BE2C (cell line): ENCODE measurements at regions not wholly inside any gene's neighbourhood (a gene's known extent, or its start where the extent isn't known, plus 50 kb on each side); places are given as distances from the start of the nearest gene placed in this dataset.

Experiments
- DNase-seq: peaks from one replicate; pipeline ENCODE4 v3.0.0-alpha.2; 2020
- H3K27me3 ChIP-seq: fragments of 250-450 bp; sonication (Bioruptor Pico); 2 replicates; pipeline ENCODE4 v1.5.1; 2020; ENCODE audit warnings: mild to moderate bottlenecking
- H3K36me3 ChIP-seq: fragments of 250-450 bp; sonication (Bioruptor Pico); 2 replicates; pipeline ENCODE4 v1.5.1; 2020; ENCODE audit warnings: mild to moderate bottlenecking
- H3K4me1 ChIP-seq: fragments of 250-450 bp; sonication (Bioruptor Pico); 2 replicates; pipeline ENCODE4 v1.5.1; 2020
- H3K4me3 ChIP-seq: 2 replicates; pipeline ENCODE4 v1.5.1; 2011; ENCODE audit warnings: low read depth, low read length
- H3K9me3 ChIP-seq: fragments of 250-450 bp; sonication (Bioruptor Pico); 2 replicates; pipeline ENCODE4 v1.5.1; 2020
- TF ChIP-seq, protein P1 (sequence below): IDR thresholded peaks from 2 replicates; pipeline ENCODE4 v1.5.1; 2012; ENCODE audit warnings: mild to moderate bottlenecking, low read depth, low read length

DNA sequence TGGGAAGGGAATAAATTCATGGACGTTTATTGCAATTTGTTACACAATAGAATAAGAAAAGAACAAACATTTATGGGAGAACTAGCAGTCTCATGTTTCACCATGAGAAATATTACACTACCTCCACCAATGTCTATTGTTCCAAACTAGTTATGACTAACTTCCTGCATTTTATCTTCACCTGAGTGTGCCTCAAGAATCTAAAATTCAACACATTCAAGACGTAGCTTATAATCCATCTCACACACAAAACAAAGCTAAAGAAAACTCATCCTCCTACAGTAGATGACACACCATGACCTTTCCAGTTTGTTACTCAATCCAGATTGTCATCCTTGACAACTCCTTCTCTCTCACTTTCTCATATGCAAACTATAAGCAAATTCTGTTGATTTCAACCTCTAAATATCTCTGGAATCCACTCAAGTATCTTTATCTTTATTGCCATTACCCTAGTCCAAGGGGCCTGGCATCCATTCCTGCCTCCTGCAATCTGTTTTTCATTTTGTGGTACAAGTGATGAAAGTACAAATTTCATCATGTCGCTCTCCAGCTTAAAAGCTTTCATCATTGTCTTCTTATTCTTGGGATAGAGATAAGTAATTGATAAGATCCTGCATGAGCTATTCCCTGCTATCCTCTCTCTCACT lies 229.9 kb downstream of the NR2F2 start:
- Histone ChIP-seq H3K27me3 (no peaks in the 10 kb centered on the region; the same call in 1 of the 2 replicates), H3K4me1 (0 out of 2 replicates have a peak, but pooled peaks cover 7% of the 10 kb centered on the region), H3K36me3 (no peaks in the 10 kb centered on the region), H3K9me3 (no peaks in the 10 kb centered on the region; the same call in 1 of the 2 replicates), H3K4me3 (no peak overlapping the region)
- no peak for DNase-seq
- TF ChIP-seq, protein P1, sequence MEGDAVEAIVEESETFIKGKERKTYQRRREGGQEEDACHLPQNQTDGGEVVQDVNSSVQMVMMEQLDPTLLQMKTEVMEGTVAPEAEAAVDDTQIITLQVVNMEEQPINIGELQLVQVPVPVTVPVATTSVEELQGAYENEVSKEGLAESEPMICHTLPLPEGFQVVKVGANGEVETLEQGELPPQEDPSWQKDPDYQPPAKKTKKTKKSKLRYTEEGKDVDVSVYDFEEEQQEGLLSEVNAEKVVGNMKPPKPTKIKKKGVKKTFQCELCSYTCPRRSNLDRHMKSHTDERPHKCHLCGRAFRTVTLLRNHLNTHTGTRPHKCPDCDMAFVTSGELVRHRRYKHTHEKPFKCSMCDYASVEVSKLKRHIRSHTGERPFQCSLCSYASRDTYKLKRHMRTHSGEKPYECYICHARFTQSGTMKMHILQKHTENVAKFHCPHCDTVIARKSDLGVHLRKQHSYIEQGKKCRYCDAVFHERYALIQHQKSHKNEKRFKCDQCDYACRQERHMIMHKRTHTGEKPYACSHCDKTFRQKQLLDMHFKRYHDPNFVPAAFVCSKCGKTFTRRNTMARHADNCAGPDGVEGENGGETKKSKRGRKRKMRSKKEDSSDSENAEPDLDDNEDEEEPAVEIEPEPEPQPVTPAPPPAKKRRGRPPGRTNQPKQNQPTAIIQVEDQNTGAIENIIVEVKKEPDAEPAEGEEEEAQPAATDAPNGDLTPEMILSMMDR = no peak

DNA sequence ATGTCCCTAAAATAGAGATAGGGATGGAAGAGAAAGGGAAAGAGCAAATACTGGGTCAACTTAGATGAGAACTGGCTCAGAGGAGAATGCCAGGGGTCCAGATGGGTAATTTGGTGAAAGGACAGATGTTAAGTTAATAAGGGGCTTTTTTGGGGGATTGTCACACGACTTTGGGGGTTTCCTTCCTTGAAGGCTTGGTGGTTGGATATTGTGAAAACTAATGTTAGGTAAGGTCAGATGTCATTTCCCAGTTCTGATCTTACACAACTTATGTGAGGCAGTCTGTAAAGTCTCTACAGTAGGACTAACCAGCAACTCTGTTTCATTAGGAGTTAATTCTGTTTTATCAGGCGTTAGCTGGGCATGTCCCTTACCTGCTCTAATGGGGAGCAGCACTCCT lies 231.1 kb downstream of the NR2F2 start:
- H3K9me3 ChIP-seq = no peaks in the 10 kb centered on the region; the same call in 1 of the 2 replicates
- no peaks in the 10 kb centered on the region; the same call in 1 of the 2 replicates for H3K27me3 ChIP-seq
- no peak overlapping the region for H3K4me3 ChIP-seq
- 0 out of 2 replicates have a peak, but pooled peaks cover 7% of the 10 kb centered on the region for H3K4me1 ChIP-seq
- DNase-seq = no peak
- TF ChIP-seq, protein P1 = no peak
- no peaks in the 10 kb centered on the region for H3K36me3 ChIP-seq

DNA sequence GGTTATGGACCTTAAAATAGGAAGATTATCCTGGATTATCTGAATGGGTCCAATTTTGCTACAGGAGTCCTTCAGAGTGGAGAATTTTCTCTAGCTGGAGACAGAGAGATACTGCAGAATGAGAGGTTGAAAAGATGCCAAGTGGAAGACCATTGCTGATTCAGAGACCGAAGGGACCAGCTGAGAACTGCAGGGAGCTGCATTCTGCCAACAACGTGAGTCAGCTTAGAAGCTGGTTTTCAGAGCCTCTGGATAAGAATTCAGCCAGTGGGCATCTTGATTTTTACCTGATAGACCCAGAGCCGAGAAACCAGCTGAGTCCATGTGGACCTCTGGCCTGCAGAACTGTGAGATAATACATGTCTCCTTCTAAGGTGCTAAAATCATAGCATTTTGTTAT lies 234.0 kb downstream of the NR2F2 start:
- no peaks in the 10 kb centered on the region for H3K36me3 ChIP-seq
- no peaks in the 10 kb centered on the region; the same call in 1 of the 2 replicates for H3K9me3 ChIP-seq
- TF ChIP-seq, protein P1 = no peak

DNA sequence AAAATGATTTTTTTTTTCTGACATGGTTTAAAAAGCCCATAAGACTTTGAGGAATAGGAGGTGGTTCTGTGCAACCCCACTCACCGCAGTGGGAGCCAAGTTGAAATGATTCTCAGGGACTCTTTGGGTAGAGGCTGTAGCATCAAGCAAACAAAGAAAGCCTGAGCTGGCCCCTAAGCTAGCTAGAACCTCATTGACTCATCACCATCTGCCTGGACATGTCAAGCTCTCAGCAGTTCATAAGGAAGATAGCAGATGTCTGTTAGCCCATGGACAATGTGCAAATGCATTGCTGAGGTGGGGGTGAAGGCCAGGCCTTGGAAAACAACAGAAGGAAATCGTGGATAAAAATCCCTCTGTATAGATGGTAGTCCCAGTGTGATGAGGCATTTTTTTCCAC lies 234.8 kb downstream of the NR2F2 start:
- TF ChIP-seq, protein P1 = no peak
- DNase-seq = no peak
- Histone ChIP-seq H3K4me3 (no peak overlapping the region), H3K4me1 (0 out of 2 replicates have a peak, but pooled peaks cover 6% of the 10 kb centered on the region), H3K27me3 (no peaks in the 10 kb centered on the region; the same call in 1 of the 2 replicates), H3K36me3 (no peaks in the 10 kb centered on the region), H3K9me3 (no peaks in the 10 kb centered on the region; the same call in 1 of the 2 replicates)

More for the DNA sequence above, 234.0 kb downstream of the NR2F2 start:
- no peaks in the 10 kb centered on the region; the same call in 1 of the 2 replicates for H3K27me3 ChIP-seq
- DNase-seq = no peak
- H3K4me3 ChIP-seq = no peak overlapping the region
- 0 out of 2 replicates have a peak, but pooled peaks cover 7% of the 10 kb centered on the region for H3K4me1 ChIP-seq

DNA sequence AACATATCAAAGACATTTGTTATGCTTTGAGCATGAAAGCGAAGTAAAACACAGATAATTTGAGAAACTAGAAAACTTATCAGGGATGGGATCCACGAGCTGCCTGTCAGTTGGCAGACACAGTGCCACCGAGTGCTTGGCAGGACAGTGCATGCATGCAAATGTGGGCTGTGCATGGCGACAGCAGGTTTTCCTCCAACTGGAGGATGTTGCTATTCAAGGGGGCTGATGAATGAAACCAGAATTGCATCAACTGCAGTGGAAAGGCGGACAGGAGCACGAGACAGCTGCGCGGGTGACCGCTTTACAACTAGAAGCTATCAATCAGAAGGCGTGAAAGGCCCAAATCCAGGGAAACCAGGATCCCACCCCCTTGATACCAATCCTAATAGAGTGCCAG lies 244.3 kb downstream of the NR2F2 start:
- H3K4me1 ChIP-seq = peaks cover 22% of the 10 kb centered on the region
- no peak for DNase-seq
- no peaks in the 10 kb centered on the region for H3K36me3 ChIP-seq
- H3K4me3 ChIP-seq = no peak overlapping the region
- no peaks in the 10 kb centered on the region for H3K9me3 ChIP-seq
- TF ChIP-seq, protein P1 = no peak
- H3K27me3 ChIP-seq = no peaks in the 10 kb centered on the region

DNA sequence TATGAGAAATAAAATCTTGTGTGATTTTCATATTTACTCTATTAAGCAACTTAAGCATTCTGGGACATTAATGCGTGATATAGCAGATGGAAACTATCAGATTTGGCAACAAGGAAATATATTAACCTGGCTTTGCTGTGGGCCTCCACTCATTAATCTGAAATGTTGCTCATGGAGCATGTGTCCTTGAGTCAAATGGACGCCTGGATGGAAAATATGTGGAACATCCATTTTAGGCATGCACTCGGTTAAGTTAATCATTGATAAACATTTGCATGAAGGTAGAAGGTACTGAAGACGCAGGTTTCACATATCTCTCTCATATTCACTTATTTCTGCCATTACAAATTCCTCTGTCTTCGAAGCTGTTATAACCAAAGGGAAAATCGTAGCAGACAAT lies 246.1 kb downstream of the NR2F2 start:
- H3K27me3 ChIP-seq = no peaks in the 10 kb centered on the region
- DNase-seq = no peak
- H3K4me1 ChIP-seq = peaks cover 22% of the 10 kb centered on the region
- H3K36me3 ChIP-seq = no peaks in the 10 kb centered on the region
- H3K9me3 ChIP-seq = no peaks in the 10 kb centered on the region
- TF ChIP-seq, protein P1 = no peak
- no peak overlapping the region for H3K4me3 ChIP-seq
